ENCODE measurements at regions not wholly inside any gene's neighbourhood (a gene's known extent, or its start where the extent isn't known, plus 50 kb on each side); places are given as distances from the start of the nearest gene placed in this dataset.

GRCh38 chr22:22741843-22742242 lies 97.4 kb downstream of the GGTLC2 start:
- no peak for TF ChIP-seq POLR2A (IDR thresholded peaks at IDR 0.05; ENCODE audit: extremely low read depth, insufficient read length)
- TF ChIP-seq, protein P1, sequence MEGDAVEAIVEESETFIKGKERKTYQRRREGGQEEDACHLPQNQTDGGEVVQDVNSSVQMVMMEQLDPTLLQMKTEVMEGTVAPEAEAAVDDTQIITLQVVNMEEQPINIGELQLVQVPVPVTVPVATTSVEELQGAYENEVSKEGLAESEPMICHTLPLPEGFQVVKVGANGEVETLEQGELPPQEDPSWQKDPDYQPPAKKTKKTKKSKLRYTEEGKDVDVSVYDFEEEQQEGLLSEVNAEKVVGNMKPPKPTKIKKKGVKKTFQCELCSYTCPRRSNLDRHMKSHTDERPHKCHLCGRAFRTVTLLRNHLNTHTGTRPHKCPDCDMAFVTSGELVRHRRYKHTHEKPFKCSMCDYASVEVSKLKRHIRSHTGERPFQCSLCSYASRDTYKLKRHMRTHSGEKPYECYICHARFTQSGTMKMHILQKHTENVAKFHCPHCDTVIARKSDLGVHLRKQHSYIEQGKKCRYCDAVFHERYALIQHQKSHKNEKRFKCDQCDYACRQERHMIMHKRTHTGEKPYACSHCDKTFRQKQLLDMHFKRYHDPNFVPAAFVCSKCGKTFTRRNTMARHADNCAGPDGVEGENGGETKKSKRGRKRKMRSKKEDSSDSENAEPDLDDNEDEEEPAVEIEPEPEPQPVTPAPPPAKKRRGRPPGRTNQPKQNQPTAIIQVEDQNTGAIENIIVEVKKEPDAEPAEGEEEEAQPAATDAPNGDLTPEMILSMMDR (IDR thresholded peaks at IDR 0.05; ENCODE audit: low read depth, low read length) = no peak
- TF ChIP-seq, protein P2, sequence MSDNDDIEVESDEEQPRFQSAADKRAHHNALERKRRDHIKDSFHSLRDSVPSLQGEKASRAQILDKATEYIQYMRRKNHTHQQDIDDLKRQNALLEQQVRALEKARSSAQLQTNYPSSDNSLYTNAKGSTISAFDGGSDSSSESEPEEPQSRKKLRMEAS (IDR thresholded peaks at IDR 0.05; ENCODE audit: low read depth, low read length) = no peak
